Left lung (tissue), 4 donors: ENCODE measurements at regions not wholly inside any gene's neighbourhood (a gene's known extent, or its start where the extent isn't known, plus 50 kb on each side); places are given as distances from the start of the nearest gene placed in this dataset.

Source experiments
- ATAC-seq: fragments of 200-7000 bp; cut with Tn5 transposase; one replicate; pipeline ENCODE4 v1.9.1; 2020; ENCODE audit warnings: moderate library complexity
- DNase-seq, 4 donors: peaks; one replicate each; pipeline ENCODE4 v3.0.0-alpha.2; 2013 to 2020
- H3K27ac ChIP-seq, 2 donors: fragments of 200-600 bp; sonication (generic) in 1 of 2; one replicate each; pipeline versions ENCODE4 v1.5.0 to v1.8.0; 2020 to 2021
- H3K27me3 ChIP-seq, 2 donors: fragments of 200-600 bp; sonication (generic) in 1 of 2; one replicate each; pipeline versions ENCODE4 v1.5.0 to v1.8.0; 2020 to 2021
- H3K36me3 ChIP-seq, 2 donors: fragments of 200-600 bp; sonication (generic) in 1 of 2; one replicate each; pipeline versions ENCODE4 v1.5.0 to v1.8.0; 2020 to 2021
- H3K4me1 ChIP-seq, 2 donors: fragments of 200-600 bp; one replicate each; pipeline ENCODE4 v1.8.0; 2021
- H3K4me3 ChIP-seq, 2 donors: fragments of 200-600 bp; sonication (generic) in 1 of 2; one replicate each; pipeline versions ENCODE4 v1.5.0 to v1.8.0; 2020 to 2021; ENCODE audit warnings: mild to moderate bottlenecking in 1 of 2
- H3K9me3 ChIP-seq, 2 donors: fragments of 200-600 bp; sonication (generic) in 1 of 2; one replicate each; pipeline versions ENCODE4 v1.5.0 to v1.8.0; 2020 to 2021
- intact Hi-C, 2 donors: fragments of 100-400 bp; cut with DNase I; formaldehyde crosslinking; loops; one replicate each; pipeline versions ENCODE4 v1.11.2 to v1.14.2; 2022
- TF ChIP-seq, protein P1 (sequence below), 2 donors: fragments of 200-600 bp; sonication (generic) in 1 of 2; IDR thresholded peaks; one replicate each; pipeline versions ENCODE4 v1.5.0 to v1.8.0; 2021; ENCODE audit warnings: antibody characterized with exemption in 2 of 2
- donor health status: DM: no; HTN: yes; CAD: no.
- donor health status: DM: no; HTN: no; CAD: no.

- TF ChIP-seq, protein P1, sequence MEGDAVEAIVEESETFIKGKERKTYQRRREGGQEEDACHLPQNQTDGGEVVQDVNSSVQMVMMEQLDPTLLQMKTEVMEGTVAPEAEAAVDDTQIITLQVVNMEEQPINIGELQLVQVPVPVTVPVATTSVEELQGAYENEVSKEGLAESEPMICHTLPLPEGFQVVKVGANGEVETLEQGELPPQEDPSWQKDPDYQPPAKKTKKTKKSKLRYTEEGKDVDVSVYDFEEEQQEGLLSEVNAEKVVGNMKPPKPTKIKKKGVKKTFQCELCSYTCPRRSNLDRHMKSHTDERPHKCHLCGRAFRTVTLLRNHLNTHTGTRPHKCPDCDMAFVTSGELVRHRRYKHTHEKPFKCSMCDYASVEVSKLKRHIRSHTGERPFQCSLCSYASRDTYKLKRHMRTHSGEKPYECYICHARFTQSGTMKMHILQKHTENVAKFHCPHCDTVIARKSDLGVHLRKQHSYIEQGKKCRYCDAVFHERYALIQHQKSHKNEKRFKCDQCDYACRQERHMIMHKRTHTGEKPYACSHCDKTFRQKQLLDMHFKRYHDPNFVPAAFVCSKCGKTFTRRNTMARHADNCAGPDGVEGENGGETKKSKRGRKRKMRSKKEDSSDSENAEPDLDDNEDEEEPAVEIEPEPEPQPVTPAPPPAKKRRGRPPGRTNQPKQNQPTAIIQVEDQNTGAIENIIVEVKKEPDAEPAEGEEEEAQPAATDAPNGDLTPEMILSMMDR (IDR thresholded peaks at IDR 0.05) = no peak
- H3K9me3 ChIP-seq = peaks cover 0 to 2% of the 10 kb centered on the region in 2 donors
- intact Hi-C loops = no loop called here
- H3K36me3 ChIP-seq = no peaks in the 10 kb centered on the region
- peak; percentile 29 for ATAC-seq
- DNase-seq = peak in 2 of 4 donors; percentile 85 to 88
- H3K27me3 ChIP-seq = no peaks in the 10 kb centered on the region
- no peak overlapping the region for H3K4me3 ChIP-seq
- H3K4me1 ChIP-seq = no peaks in the 10 kb centered on the region
- H3K27ac ChIP-seq = no peak overlapping the region
Measured at GRCh38 chr5:125595095-125595494, 828.1 kb upstream of the GRAMD2B start.

- Histone ChIP-seq H3K9me3 (peaks cover 0 to 2% of the 10 kb centered on the region in 2 donors), H3K4me3 (no peak overlapping the region), H3K36me3 (no peaks in the 10 kb centered on the region), H3K27me3 (no peaks in the 10 kb centered on the region), H3K27ac (no peak overlapping the region), H3K4me1 (no peaks in the 10 kb centered on the region)
- intact Hi-C loops = no loop called here
- ATAC-seq = no peak
- DNase-seq = no peak
- TF ChIP-seq, protein P1 (IDR thresholded peaks at IDR 0.05) = no peak
Measured at GRCh38 chr5:125595845-125596244, 827.4 kb upstream of the GRAMD2B start.

GRCh38 chr5:125597338-125597737 lies 825.9 kb upstream of the GRAMD2B start:
- peak; percentile 25 for ATAC-seq
- H3K4me3 ChIP-seq = no peak overlapping the region
- H3K27me3 ChIP-seq = no peaks in the 10 kb centered on the region
- TF ChIP-seq, protein P1 (IDR thresholded peaks at IDR 0.05) = no peak
- no peak overlapping the region for H3K27ac ChIP-seq
- no peaks in the 10 kb centered on the region for H3K36me3 ChIP-seq
- peaks cover 0 to 2% of the 10 kb centered on the region in 2 donors for H3K9me3 ChIP-seq
- no peak for DNase-seq
- no peaks in the 10 kb centered on the region for H3K4me1 ChIP-seq
- intact Hi-C loops = no loop called here

DNA sequence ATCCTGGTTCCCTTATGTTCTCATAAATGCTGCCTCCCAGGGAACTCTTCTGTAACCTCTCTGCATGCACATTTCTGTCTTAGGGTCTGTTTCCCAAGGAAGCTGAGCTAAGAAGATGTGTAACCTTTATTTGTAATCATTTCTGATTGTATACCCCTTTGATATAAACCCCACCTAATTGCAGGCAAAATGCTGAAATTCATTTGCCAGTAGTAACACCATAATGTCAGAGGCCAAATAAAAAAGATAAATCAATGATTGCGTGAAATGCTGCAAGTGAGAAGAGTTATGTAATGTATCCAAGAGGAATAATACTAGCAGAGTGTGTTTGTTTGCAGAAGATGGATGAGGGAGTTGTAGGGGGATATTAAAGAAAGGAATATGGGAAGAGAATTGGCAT lies 822.6 kb upstream of the GRAMD2B start:
- TF ChIP-seq, protein P1 (IDR thresholded peaks at IDR 0.05) = no peak
- no peaks in the 10 kb centered on the region for H3K27me3 ChIP-seq
- H3K9me3 ChIP-seq = peaks cover 0 to 2% of the 10 kb centered on the region in 2 donors
- DNase-seq (no peak), ATAC-seq (no peak)
- H3K27ac ChIP-seq = no peak overlapping the region
- no peaks in the 10 kb centered on the region for H3K4me1 ChIP-seq
- H3K4me3 ChIP-seq = no peak overlapping the region
- intact Hi-C loops = no loop called here
- H3K36me3 ChIP-seq = no peaks in the 10 kb centered on the region

- Histone ChIP-seq H3K36me3 (no peaks in the 10 kb centered on the region), H3K27me3 (no peaks in the 10 kb centered on the region), H3K4me3 (no peak overlapping the region), H3K27ac (no peak overlapping the region), H3K4me1 (no peaks in the 10 kb centered on the region), H3K9me3 (peaks cover 0 to 2% of the 10 kb centered on the region in 2 donors)
- ATAC-seq (no peak), DNase-seq (no peak)
- intact Hi-C loops = no loop called here
- TF ChIP-seq, protein P1 (IDR thresholded peaks at IDR 0.05) = no peak
Measured at GRCh38 chr5:125602184-125602583, 821.0 kb upstream of the GRAMD2B start.
